GM10248 (cell line): ENCODE measurements at regions not wholly inside any gene's neighbourhood (a gene's known extent, or its start where the extent isn't known, plus 50 kb on each side); places are given as distances from the start of the nearest gene placed in this dataset.

Experiments used
- CTCF ChIA-PET: fragments of 300-600 bp; sonication (Branson Sonifier 250); formaldehyde crosslinking; extraction: SDS; loops from one replicate; lab custom pipeline; 2021; ENCODE audit warnings: antibody characterized with exemption; lab: Yijun Ruan, JAX
- POLR2A ChIA-PET: fragments of 350-650 bp; sonication (Branson Sonifier 250); formaldehyde crosslinking; extraction: SDS; loops from one replicate; lab custom pipeline; 2020; ENCODE audit warnings: antibody characterized with exemption; lab: Yijun Ruan, JAX
- DNase-seq: peaks from one replicate; pipeline ENCODE4 v3.0.0; 2012; ENCODE audit errors: extremely low spot score
- TF ChIP-seq, protein P1 (sequence below): IDR thresholded peaks from 2 replicates; pipeline ENCODE4 v1.5.1; 2012; ENCODE audit warnings: mild to moderate bottlenecking, low read depth; ENCODE audit errors: extremely low read depth, missing control alignments, control extremely low read depth

DNA sequence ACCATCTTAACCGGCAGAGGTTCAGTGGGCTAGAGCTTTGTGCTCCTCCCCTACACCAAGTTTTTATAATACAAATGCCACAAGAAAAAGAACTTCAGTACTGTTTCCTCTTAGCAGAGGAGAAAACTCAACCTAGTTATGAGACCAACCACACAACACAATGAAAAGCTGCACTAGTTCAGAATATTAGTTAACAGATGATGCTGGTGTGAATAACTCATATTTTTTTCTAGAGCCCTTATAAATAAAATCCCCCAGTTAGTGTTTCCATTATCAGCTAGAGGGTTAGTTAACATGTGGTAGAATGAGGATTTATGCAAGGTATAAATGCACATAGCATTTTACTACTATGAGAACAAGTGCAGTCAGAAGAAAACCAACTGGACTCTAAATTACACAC lies 61.9 kb upstream of the AMN1 start:
- ChIA-PET CTCF (interaction anchor here (1.0 to 1.8 kb wide), 6 partner anchors 10 to 109 kb away, joined by 3 to 4 read pairs (median 3); partner anchors contain the start of gene AMN1), POLR2A (no interaction called here)
- TF ChIP-seq, protein P1, sequence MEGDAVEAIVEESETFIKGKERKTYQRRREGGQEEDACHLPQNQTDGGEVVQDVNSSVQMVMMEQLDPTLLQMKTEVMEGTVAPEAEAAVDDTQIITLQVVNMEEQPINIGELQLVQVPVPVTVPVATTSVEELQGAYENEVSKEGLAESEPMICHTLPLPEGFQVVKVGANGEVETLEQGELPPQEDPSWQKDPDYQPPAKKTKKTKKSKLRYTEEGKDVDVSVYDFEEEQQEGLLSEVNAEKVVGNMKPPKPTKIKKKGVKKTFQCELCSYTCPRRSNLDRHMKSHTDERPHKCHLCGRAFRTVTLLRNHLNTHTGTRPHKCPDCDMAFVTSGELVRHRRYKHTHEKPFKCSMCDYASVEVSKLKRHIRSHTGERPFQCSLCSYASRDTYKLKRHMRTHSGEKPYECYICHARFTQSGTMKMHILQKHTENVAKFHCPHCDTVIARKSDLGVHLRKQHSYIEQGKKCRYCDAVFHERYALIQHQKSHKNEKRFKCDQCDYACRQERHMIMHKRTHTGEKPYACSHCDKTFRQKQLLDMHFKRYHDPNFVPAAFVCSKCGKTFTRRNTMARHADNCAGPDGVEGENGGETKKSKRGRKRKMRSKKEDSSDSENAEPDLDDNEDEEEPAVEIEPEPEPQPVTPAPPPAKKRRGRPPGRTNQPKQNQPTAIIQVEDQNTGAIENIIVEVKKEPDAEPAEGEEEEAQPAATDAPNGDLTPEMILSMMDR = no peak
- no peak for DNase-seq

DNA sequence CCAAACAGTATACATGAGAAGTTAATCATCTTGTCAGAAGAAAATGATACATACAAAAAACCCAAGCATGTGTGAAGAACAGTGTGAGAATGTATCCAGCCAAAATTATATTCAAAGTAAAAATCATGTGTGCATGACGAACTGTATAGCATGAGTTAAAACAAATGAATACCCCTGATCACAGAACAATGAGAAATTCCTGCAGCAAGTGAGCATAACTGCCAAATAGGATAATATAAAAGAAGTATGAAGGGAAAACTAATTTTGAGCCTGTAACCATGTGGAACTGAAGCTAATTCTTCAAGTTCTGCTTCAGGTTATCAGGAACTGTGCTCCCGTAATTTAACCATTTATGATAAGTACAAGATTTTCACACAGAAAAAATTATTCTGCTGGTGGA lies 56.5 kb upstream of the AMN1 start:
- POLR2A ChIA-PET = no interaction called here
- CTCF ChIA-PET = interaction anchor here (0.9 to 1.9 kb wide), 3 partner anchors 9 to 20 kb away, joined by 3 to 5 read pairs (median 4); no protein-coding TSS in a partner anchor
- TF ChIP-seq, protein P1 = no peak
- DNase-seq = no peak

DNA sequence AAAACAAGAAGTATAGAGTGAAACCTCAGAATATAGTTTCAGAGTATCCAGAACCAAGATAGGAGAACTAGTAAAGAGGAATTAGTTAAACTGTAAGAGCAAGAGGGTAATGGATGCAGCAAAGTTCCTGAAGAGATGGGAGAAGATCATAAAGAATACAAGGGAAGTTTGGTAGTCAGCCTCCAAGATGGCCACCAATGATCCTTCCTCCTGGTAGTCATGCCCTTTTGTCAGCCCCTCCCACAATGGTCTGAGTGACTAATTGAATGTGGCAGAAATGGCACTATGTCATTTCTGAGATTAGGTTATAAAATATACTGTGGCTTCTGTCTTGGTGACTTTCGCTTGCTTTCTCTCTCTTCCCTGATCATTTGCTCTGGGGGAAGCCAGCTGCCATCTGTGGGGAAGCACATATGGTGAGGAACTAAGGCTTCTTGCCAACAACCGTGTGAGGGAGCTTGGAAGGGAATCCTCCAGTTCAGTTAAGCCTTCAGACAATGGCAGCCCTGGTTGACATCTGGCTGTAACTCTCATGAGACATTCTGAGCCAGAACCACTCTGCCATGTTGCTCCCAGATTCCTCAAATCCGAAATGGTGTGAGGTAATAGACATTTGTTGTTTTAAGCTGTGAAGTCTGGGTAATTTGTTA lies 55.3 kb upstream of the AMN1 start:
- POLR2A ChIA-PET = no interaction called here

DNA sequence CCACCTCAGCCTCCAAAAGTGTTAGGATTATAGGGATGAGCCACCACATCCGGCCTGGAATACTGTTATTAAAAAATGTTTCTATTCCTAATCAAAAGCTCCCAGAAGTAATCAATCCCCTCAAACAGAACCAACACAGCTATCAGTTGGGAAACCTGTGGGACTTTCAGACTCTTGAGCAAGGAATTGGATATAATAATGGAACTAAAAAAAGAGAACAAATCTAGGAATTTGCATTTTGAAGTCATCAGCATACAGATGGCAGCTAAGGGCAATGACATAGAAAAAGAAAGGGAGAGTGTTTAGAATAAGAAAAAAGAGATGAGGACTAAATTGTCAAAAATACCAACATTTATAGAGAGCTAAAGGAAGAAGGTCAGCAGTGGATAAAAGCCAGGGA lies 54.7 kb upstream of the AMN1 start:
- POLR2A ChIA-PET = no interaction called here
- TF ChIP-seq, protein P1 = no peak
- no peak for DNase-seq
- CTCF ChIA-PET = interaction anchor here (1.2 to 1.3 kb wide), 2 partner anchors 11 to 28 kb away, joined by 3 to 5 read pairs; no protein-coding TSS in a partner anchor

More for the DNA sequence above, 55.3 kb upstream of the AMN1 start:
- no peak for DNase-seq
- TF ChIP-seq, protein P1 = no peak
- CTCF ChIA-PET = interaction anchor here (1.2 to 1.9 kb wide), 4 partner anchors 8 to 29 kb away, joined by 3 to 5 read pairs (median 4); no protein-coding TSS in a partner anchor

DNA sequence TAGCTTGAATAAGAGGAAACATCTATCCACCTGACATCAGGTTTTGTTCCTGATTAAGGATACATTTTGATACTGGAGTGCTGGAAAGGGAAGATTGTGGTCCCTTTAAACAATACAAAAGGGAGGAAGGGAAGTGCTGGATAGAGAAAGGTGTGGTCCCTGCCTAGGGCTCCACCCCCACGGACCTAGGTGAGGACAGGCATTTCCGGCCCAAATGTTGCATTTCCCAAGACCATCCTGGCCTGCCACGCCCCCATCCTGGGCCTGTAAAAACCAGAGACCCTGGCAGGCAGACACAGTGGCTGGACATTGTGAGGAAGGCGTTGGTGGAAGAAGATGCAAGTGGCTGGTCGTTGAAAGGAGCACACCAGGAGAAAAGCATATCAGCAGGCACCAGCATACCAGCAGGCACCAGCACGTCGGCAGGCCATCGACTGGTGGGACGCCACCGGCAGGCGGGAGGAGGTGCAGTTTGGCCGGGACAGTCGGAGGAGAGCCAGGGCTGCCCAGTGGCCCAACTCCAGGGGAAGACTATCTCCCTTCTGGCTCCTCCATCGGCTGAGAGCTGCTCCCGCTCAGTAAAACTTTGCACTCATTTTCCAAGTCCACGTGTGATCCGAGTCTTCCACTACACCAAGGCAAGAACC lies 53.2 kb upstream of the AMN1 start:
- no peak for DNase-seq
- ChIA-PET POLR2A (no interaction called here), CTCF (interaction anchor here (1.0 kb wide), 1 partner anchor 100 kb away, joined by 3 read pairs; no protein-coding TSS in a partner anchor)
- TF ChIP-seq, protein P1 = no peak

DNA sequence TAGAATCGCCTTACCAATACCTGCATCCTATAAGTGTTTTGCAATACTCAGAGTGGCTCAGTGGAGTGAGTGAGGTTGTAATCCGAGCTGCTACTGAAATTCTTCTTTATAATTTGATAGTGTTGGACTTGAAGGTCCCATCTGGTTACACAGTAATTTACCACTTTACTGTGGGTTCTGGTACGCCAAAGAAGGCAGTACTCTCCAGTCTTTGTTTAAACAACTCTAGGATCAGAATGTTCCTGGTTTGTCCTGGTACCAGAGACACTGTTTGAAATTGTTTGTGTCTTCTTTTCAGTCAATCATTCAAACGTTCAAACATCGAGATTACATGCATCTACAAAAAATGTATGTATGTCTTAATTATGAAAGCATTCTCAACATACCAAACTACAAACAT lies 51.3 kb upstream of the AMN1 start:
- ChIA-PET CTCF (interaction anchor here (1.1 to 2.5 kb wide), 2 partner anchors 11 to 16 kb away, joined by 3 to 8 read pairs; no protein-coding TSS in a partner anchor), POLR2A (no interaction called here)
- no peak for DNase-seq
- TF ChIP-seq, protein P1 = no peak
